OCI-LY3 (cell line): ENCODE measurements at regions not wholly inside any gene's neighbourhood (a gene's known extent, or its start where the extent isn't known, plus 50 kb on each side); places are given as distances from the start of the nearest gene placed in this dataset.

ENCODE experiments used
- H2AFZ ChIP-seq: fragments of 200-600, 300-600 bp; shearing (Covaris generic); 2 replicates; pipeline ENCODE4 v1.6.0; 2014; ENCODE audit warnings: antibody characterized with exemption, low read depth, low read length
- H3K27ac ChIP-seq: fragments of 200-600, 300-600 bp; sonication (generic); 2 replicates; pipeline ENCODE4 v1.5.1; 2014; ENCODE audit warnings: mild to moderate bottlenecking, low read length, moderate library complexity, mixed read lengths
- H3K27me3 ChIP-seq: fragments of 200-600, 300-600 bp; sonication (generic); 2 replicates; pipeline ENCODE4 v1.6.1; 2014; ENCODE audit warnings: low read depth, low read length, mixed read lengths
- H3K36me3 ChIP-seq: fragments of 200-600, 300-600 bp; sonication (generic); replicated peaks from 2 replicates; pipeline ENCODE3; 2014; ENCODE audit warnings: low read depth, low read length, mixed read lengths
- H3K4me1 ChIP-seq: fragments of 300-600, 200-600 bp; sonication (generic); 2 replicates; pipeline ENCODE4 v1.6.1; 2014; ENCODE audit warnings: low read length, mixed read lengths
- H3K4me2 ChIP-seq: fragments of 200-600, 300-600 bp; sonication (generic); 2 replicates; pipeline ENCODE4 v1.6.1; 2014; ENCODE audit warnings: low read length, mixed read lengths
- H3K4me3 ChIP-seq: fragments of 300-600, 200-600 bp; sonication (generic); 2 replicates; pipeline ENCODE4 v1.5.1; 2014; ENCODE audit warnings: antibody characterized with exemption, mild to moderate bottlenecking, low read length, moderate library complexity
- H3K79me2 ChIP-seq: fragments of 300-600, 200-600 bp; shearing (Covaris generic); 2 replicates; pipeline ENCODE4 v1.6.1; 2014; ENCODE audit warnings: mild to moderate bottlenecking, low read length, mixed read lengths
- H3K9ac ChIP-seq: fragments of 300-600, 200-600 bp; shearing (Covaris generic); 2 replicates; pipeline ENCODE4 v1.6.0; 2014; ENCODE audit warnings: mild to moderate bottlenecking, low read length, moderate library complexity
- H3K9me3 ChIP-seq: fragments of 200-600, 300-600 bp; shearing (Covaris generic); 2 replicates; pipeline ENCODE4 v1.6.1; 2014; ENCODE audit warnings: low read length, mixed read lengths; ENCODE audit not compliant: insufficient read depth
- H4K20me1 ChIP-seq: fragments of 200-600, 300-600 bp; sonication (generic); 2 replicates; pipeline ENCODE4 v1.6.1; 2016; ENCODE audit warnings: low read length, mixed read lengths; ENCODE audit not compliant: insufficient read depth
- EZH2phosphoT487 ChIP-seq: fragments of 200-600 bp; shearing (Covaris generic); IDR thresholded peaks from 2 replicates; pipeline ENCODE4 v1.6.1; 2018; ENCODE audit warnings: antibody characterized with exemption, mixed run types, low read depth
- TF ChIP-seq, protein P1 (sequence below): fragments of 200-600, 300-600 bp; sonication (generic); IDR thresholded peaks from 2 replicates; pipeline ENCODE4 v1.5.1; 2014; ENCODE audit warnings: antibody characterized with exemption, low read length, low read depth

DNA sequence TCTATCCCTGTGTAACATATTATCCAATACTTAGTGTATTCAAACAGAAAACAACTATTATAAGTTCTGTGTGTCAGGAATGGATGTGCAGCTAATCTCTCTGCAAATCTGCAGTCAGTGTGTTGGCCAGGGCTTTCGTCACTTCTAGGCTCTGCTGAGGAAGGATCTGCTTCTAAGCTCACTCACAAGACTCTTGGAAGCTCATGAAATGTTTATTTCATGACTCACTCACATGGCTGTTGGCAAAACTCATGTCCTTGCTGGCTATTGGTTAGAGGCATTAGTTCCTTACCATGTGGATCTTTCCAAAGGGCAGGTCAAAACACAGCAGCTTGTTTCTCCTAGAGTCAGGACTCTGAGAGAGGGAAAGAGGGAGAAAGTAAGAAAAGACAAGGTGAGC is 367.4 kb upstream of the SMARCA2 start:
- no peak overlapping the region for H3K4me2 ChIP-seq
- H3K9me3 ChIP-seq = no peaks in the 10 kb centered on the region
- H3K9ac ChIP-seq = no peak overlapping the region
- H2AFZ ChIP-seq = no peak overlapping the region
- H3K27me3 ChIP-seq = peaks cover 1% of the 10 kb centered on the region
- no peaks in the 10 kb centered on the region for H3K4me1 ChIP-seq
- TF ChIP-seq, protein P1, sequence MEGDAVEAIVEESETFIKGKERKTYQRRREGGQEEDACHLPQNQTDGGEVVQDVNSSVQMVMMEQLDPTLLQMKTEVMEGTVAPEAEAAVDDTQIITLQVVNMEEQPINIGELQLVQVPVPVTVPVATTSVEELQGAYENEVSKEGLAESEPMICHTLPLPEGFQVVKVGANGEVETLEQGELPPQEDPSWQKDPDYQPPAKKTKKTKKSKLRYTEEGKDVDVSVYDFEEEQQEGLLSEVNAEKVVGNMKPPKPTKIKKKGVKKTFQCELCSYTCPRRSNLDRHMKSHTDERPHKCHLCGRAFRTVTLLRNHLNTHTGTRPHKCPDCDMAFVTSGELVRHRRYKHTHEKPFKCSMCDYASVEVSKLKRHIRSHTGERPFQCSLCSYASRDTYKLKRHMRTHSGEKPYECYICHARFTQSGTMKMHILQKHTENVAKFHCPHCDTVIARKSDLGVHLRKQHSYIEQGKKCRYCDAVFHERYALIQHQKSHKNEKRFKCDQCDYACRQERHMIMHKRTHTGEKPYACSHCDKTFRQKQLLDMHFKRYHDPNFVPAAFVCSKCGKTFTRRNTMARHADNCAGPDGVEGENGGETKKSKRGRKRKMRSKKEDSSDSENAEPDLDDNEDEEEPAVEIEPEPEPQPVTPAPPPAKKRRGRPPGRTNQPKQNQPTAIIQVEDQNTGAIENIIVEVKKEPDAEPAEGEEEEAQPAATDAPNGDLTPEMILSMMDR = no peak
- no peak for TF ChIP-seq EZH2phosphoT487
- no peaks in the 10 kb centered on the region for H3K79me2 ChIP-seq
- no peak overlapping the region for H3K27ac ChIP-seq
- no peaks in the 10 kb centered on the region for H3K36me3 ChIP-seq
- H3K4me3 ChIP-seq = no peak overlapping the region
- no peaks in the 10 kb centered on the region for H4K20me1 ChIP-seq

DNA sequence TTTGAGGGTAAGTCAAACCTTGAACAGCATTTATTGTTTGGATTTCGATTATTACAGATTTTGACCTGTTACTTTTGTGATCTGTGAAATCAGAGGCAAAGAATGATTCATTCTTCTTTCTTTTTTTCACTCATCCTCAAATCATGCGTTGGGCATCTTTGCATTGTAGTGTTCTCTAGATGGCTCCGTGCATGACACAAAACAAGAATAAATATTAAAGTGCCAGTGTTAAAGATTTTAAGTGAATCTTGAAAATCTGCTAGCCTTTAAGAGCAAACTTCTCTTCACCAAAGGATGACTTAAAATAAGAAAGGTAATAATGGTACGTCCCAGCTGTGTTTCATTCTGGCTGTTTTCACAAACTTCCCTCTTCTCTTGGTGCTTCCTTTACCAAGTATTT is 361.9 kb upstream of the SMARCA2 start:
- H3K9me3 ChIP-seq = no peaks in the 10 kb centered on the region
- peaks cover 9% of the 10 kb centered on the region; the same call in 1 of the 2 replicates for H3K4me1 ChIP-seq
- H2AFZ ChIP-seq = no peak overlapping the region
- peak overlapping the region; percentile 24 for H3K4me2 ChIP-seq
- H3K36me3 ChIP-seq = no peaks in the 10 kb centered on the region
- peaks cover 17% of the 10 kb centered on the region for H3K27me3 ChIP-seq
- no peak overlapping the region for H3K4me3 ChIP-seq
- no peak for TF ChIP-seq EZH2phosphoT487
- TF ChIP-seq, protein P1 = no peak
- no peaks in the 10 kb centered on the region for H3K79me2 ChIP-seq
- no peak overlapping the region for H3K27ac ChIP-seq
- H4K20me1 ChIP-seq = no peaks in the 10 kb centered on the region
- no peak overlapping the region for H3K9ac ChIP-seq

DNA sequence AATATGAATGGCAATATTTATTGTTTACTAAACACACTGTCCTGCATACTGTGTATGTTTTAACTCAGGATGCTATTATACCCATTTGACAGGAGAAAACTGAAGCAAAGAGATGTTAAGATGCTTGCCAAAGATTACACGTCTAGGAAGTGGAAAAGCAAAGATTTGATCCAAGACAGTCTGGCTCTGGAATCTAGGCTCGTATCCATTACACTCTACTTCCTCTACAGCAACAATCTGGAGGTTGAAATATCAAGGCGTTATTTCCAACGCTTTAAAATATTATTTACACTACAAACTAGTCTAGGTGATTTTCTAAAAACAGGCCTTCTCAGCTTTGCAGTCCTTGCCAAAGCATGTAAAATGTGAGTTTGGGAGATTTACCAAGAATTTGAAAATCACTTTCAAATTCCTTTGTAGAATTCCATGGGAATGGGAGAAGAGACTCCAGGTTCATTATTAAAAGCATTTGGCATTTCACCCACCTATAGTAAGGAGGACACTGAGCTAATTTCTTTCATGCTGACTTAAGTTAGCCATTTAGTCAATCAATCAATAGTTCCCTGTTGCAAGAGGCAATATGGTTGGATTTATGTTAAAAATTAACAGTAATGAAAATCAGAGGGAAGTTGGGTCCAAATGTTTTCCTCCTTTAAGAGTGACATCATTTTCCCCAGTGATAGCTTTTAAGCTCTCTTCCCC is 356.3 kb upstream of the SMARCA2 start:
- no peaks in the 10 kb centered on the region for H3K36me3 ChIP-seq
- no peaks in the 10 kb centered on the region for H3K9me3 ChIP-seq
- H2AFZ ChIP-seq = no peak overlapping the region
- H3K27ac ChIP-seq = no peak overlapping the region
- TF ChIP-seq, protein P1 = no peak
- no peak for TF ChIP-seq EZH2phosphoT487
- H3K27me3 ChIP-seq = peaks cover 6% of the 10 kb centered on the region; the same call in 1 of the 2 replicates
- H3K79me2 ChIP-seq = no peaks in the 10 kb centered on the region
- H4K20me1 ChIP-seq = no peaks in the 10 kb centered on the region
- H3K9ac ChIP-seq = no peak overlapping the region
- H3K4me1 ChIP-seq = no peaks in the 10 kb centered on the region
- no peak overlapping the region for H3K4me2 ChIP-seq
- H3K4me3 ChIP-seq = no peak overlapping the region

DNA sequence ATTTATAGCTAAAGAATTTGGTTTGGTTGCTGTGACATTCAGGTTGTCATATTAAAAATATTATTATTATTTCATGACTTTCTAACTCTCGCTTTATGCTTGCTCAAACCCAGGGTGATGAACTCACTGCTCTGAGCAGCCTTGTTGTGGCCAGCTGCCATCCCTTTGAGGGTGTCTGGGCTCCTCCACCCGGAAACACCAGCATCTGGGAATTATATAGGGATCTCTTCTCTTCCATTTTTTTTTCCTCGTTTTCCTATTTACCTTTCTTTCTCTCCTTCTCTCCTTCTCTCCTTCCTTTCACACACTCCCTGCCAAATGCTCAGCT is 355.8 kb upstream of the SMARCA2 start:
- Histone ChIP-seq H3K36me3 (no peaks in the 10 kb centered on the region), H3K27me3 (peaks cover 6% of the 10 kb centered on the region; the same call in 1 of the 2 replicates)

More for the DNA sequence above, 355.8 kb upstream of the SMARCA2 start:
- Histone ChIP-seq H3K9me3 (no peaks in the 10 kb centered on the region), H3K4me3 (no peak overlapping the region), H3K27ac (no peak overlapping the region), H3K79me2 (no peaks in the 10 kb centered on the region), H2AFZ (no peak overlapping the region), H4K20me1 (no peaks in the 10 kb centered on the region), H3K4me2 (no peak overlapping the region), H3K9ac (no peak overlapping the region), H3K4me1 (no peaks in the 10 kb centered on the region)
- TF ChIP-seq, protein P1 = no peak
- no peak for TF ChIP-seq EZH2phosphoT487
